IPS-20b (cell line): ENCODE measurements at regions not wholly inside any gene's neighbourhood (a gene's known extent, or its start where the extent isn't known, plus 50 kb on each side); places are given as distances from the start of the nearest gene placed in this dataset.

Experiments used
- H3K27ac ChIP-seq: one replicate; pipeline ENCODE4 v1.5.1; 2013; ENCODE audit warnings: low read length
- H3K27me3 ChIP-seq: 2 replicates; pipeline ENCODE4 v1.6.1; 2013; ENCODE audit warnings: mild to moderate bottlenecking, low read length, inconsistent platforms; ENCODE audit not compliant: insufficient read depth
- H3K36me3 ChIP-seq: 2 replicates; pipeline ENCODE4 v1.6.1; 2013; ENCODE audit warnings: low read depth, mild to moderate bottlenecking, inconsistent platforms, low read length, moderate library complexity; ENCODE audit not compliant: insufficient read depth
- H3K4me1 ChIP-seq: 2 replicates; pipeline ENCODE4 v1.6.1; 2013; ENCODE audit warnings: mild to moderate bottlenecking, control low read depth, inconsistent platforms, low read length, moderate library complexity; ENCODE audit not compliant: insufficient read depth
- H3K4me3 ChIP-seq: 2 replicates; pipeline ENCODE4 v1.5.1; 2013; ENCODE audit warnings: mild to moderate bottlenecking, low read length, inconsistent platforms
- H3K9ac ChIP-seq: 2 replicates; pipeline ENCODE4 v1.6.1; 2013; ENCODE audit warnings: low read depth, mild to moderate bottlenecking, inconsistent platforms, low read length, moderate library complexity
- H3K9me3 ChIP-seq: 2 replicates; pipeline ENCODE4 v1.6.1; 2013; ENCODE audit warnings: mild to moderate bottlenecking, low read depth, low read length, inconsistent platforms; ENCODE audit not compliant: insufficient read depth

DNA sequence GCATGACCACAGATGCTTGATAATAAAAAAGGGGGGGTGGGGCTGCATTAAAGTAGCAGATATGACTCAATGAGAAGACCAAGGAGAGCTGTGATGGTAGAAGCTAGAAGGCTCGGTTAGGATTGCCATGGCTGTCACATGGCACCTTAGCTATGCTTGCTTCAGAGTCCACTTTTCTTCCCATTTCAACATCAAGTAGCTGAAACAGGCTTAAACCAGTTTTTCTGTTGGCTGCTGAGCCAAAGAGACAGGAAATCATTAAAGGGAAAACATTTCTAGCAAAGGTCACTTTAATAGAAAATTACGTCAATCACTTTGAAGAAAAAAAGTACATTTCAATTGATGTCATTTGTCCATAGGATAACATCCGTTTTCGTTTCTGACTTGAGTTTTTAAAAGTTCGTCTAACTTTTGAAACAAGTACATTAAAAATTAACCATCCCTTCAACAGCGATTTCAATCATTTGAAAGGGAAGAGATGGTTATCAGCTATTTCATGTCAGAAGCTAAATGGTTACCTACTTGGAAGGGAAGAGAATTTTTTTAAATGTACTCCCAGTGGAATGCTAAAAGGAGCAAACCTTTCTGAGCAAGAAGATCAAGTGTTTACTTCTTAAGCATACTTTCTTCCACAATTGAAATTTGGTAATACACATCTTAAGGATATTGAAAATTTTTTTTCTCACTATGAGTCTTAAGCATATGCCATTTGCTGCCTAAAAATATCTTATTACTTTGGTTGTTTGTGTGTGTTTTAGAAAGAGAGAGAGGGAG lies 488.1 kb upstream of the PRMT6 start:
- no peaks in the 10 kb centered on the region for H3K36me3 ChIP-seq
- H3K9ac ChIP-seq: no peak overlapping the region
- H3K27me3 ChIP-seq: no peaks in the 10 kb centered on the region
- H3K9me3 ChIP-seq: no peaks in the 10 kb centered on the region
- no peaks in the 10 kb centered on the region for H3K4me1 ChIP-seq
- H3K4me3 ChIP-seq: no peak overlapping the region
- H3K27ac ChIP-seq: no peak overlapping the region

DNA sequence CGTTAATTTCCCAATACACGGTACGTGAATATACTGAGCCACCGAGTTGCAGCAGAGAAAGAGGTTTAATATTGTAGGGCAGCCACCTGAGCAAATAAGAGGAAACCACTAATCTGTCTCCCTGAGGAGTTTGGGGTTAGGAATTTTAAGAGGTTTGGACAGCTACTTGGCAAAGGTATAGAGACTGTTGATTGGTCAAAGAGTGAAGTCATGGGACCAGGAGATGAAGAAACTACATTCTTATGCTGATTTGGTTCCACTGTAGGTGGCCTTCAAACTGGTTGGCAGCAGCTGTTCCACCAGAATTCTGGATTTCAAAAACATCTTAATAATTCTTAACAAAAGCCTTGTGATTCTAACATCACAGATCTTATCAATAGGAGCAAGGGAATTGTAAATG lies 485.4 kb upstream of the PRMT6 start:
- no peak overlapping the region for H3K4me3 ChIP-seq
- no peaks in the 10 kb centered on the region for H3K9me3 ChIP-seq
- no peak overlapping the region for H3K9ac ChIP-seq
- H3K27ac ChIP-seq: no peak overlapping the region
- H3K4me1 ChIP-seq: no peaks in the 10 kb centered on the region
- H3K36me3 ChIP-seq: no peaks in the 10 kb centered on the region
- H3K27me3 ChIP-seq: no peaks in the 10 kb centered on the region

DNA sequence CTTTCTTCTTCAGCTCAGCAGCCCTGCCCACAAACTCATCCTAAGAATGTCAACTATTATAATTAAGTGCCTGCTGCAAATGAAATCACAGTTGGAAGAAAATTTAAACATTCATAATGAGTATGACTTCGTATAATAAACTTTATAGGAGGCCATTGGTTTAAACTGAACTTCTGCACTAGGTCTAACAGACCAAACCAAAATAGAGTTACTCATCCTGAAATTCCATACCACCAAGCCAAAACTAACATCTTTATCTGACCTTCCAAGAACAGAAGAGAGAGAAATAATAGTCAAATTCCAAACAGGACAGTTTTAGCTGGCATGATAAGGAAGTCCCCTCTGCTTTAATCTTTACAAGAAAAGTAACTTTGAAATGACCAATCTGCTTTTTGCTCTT lies 472.4 kb upstream of the PRMT6 start:
- Histone ChIP-seq H3K9me3 (no peaks in the 10 kb centered on the region), H3K36me3 (no peaks in the 10 kb centered on the region), H3K4me1 (no peaks in the 10 kb centered on the region), H3K27ac (no peak overlapping the region), H3K27me3 (no peaks in the 10 kb centered on the region), H3K9ac (no peak overlapping the region), H3K4me3 (no peak overlapping the region)

DNA sequence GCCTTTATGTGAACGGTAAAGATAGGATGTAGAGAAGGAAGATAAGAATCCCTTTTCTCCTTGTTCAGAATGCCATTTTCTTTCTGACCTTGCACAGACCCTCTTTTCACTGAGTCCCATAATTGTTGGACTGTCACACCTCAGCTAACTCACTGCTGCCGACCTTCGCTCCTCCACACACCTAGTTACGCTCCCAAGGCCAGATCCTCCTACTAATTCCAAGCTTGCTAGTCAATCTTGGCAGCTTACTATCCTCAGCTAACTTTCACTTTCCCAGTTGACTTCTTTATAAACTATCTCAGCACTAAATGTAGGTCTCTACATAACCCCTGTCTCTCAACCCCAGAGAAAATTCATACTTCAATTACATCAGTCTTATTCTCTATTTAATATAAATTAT lies 471.8 kb upstream of the PRMT6 start:
- Histone ChIP-seq H3K27ac (no peak overlapping the region), H3K9me3 (no peaks in the 10 kb centered on the region), H3K4me3 (no peak overlapping the region), H3K27me3 (no peaks in the 10 kb centered on the region), H3K4me1 (no peaks in the 10 kb centered on the region), H3K36me3 (no peaks in the 10 kb centered on the region), H3K9ac (no peak overlapping the region)

DNA sequence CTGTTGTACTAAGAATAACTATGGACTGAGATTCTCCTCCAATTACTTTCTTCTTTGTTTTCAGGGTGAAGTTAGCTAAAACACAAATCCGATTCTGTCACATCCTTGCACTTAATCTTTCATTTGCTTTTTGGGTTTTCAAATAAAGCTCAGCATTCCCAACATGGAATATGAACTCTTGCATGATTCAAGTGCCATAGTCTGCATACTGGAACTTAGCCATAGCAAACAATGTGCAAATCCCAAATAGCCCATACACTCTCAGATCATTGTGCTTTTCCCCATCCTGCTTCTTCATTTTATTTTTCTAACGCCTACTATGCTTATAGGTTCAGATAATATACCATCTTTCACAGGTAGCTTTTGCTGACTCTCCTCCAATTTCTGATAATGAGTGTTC lies 455.8 kb upstream of the PRMT6 start:
- no peaks in the 10 kb centered on the region for H3K9me3 ChIP-seq
- no peak overlapping the region for H3K27ac ChIP-seq
- no peaks in the 10 kb centered on the region for H3K4me1 ChIP-seq
- no peaks in the 10 kb centered on the region for H3K27me3 ChIP-seq
- no peaks in the 10 kb centered on the region for H3K36me3 ChIP-seq
- no peak overlapping the region for H3K9ac ChIP-seq
- no peak overlapping the region for H3K4me3 ChIP-seq

DNA sequence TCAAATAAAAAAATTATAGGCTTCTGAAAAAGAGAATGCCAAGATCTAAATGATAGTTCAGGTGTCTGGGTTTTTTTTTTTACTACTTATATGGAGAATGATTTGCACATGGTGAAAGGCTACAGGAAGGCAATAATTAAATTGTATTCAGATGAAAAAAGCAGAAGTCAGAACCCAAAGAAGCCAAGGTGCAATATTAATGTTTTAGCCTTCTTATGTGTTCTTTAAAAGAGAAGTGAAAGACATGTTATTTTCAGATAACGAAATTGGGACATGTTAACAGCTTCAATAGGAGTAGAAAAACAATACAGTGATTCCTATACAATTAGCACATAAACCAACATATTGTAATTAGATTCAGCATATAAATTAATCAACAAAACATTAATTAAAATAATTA lies 452.9 kb upstream of the PRMT6 start:
- Histone ChIP-seq H3K36me3 (no peaks in the 10 kb centered on the region), H3K4me1 (no peaks in the 10 kb centered on the region), H3K27ac (no peak overlapping the region), H3K27me3 (no peaks in the 10 kb centered on the region), H3K4me3 (no peak overlapping the region), H3K9me3 (no peaks in the 10 kb centered on the region), H3K9ac (no peak overlapping the region)

DNA sequence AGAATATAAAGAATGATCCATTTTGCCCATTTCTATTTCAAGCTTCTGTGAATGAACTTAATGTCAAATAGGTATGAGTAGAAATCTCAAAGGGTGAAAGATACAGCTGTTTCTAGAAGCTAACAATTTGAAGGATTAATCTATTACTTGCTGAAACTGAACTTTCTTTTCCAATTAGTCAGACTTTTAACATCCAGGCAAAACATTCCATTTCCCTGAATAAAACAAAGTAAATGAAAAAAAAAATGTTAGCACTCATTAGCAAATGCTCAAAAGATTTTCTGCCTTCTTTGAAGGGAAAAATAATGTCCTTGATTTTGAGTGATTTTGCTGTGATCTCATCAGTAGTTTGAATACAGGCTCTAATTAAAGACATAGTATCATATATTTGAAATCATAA lies 447.6 kb upstream of the PRMT6 start:
- no peak overlapping the region for H3K9ac ChIP-seq
- H3K36me3 ChIP-seq: no peaks in the 10 kb centered on the region
- no peaks in the 10 kb centered on the region for H3K4me1 ChIP-seq
- H3K27ac ChIP-seq: no peak overlapping the region
- H3K27me3 ChIP-seq: no peaks in the 10 kb centered on the region
- H3K9me3 ChIP-seq: no peaks in the 10 kb centered on the region
- H3K4me3 ChIP-seq: no peak overlapping the region

DNA sequence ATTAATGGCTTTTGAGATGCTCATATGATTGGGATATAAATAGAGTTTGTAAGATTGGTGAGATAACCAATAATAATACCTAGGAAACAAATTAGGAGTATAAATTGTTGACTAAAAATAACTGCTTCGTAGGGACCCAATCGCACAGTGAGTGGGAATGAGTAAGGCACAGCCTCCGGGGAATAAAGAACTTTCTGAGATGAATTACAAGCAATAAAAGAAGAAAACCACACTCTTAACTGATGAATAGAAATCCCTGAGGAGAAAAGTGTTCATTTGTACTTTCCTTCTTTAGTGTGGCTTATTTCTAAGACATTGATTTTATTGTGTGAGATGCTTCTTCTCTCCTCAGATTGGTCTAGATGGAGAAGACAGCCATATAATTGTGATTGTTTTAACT lies 443.4 kb upstream of the PRMT6 start:
- Histone ChIP-seq H3K9ac (no peak overlapping the region), H3K9me3 (no peaks in the 10 kb centered on the region), H3K27me3 (no peaks in the 10 kb centered on the region), H3K36me3 (no peaks in the 10 kb centered on the region), H3K4me3 (no peak overlapping the region), H3K27ac (no peak overlapping the region), H3K4me1 (no peaks in the 10 kb centered on the region)

DNA sequence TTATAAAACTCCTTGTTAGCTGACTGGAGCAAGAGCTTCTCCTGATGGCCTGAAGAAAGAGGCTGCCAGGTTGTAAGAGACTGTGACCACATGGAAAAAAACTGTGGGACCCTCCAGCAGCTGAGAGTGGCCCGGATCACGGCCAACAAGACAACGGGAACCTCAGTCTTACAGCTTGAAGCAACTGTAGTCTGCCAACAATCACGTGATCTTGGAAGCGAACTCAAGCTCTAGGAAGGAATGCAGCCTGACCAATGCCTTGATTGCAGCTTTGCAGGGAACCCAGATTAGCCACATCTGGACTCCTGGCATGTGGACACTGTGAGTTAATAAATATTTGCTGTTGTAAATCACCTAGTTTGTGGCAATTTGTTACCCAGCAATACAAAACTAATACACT lies 442.6 kb upstream of the PRMT6 start:
- H3K9me3 ChIP-seq: no peaks in the 10 kb centered on the region
- H3K4me3 ChIP-seq: no peak overlapping the region
- no peaks in the 10 kb centered on the region for H3K27me3 ChIP-seq
- H3K36me3 ChIP-seq: no peaks in the 10 kb centered on the region
- H3K9ac ChIP-seq: no peak overlapping the region
- no peak overlapping the region for H3K27ac ChIP-seq
- no peaks in the 10 kb centered on the region for H3K4me1 ChIP-seq

DNA sequence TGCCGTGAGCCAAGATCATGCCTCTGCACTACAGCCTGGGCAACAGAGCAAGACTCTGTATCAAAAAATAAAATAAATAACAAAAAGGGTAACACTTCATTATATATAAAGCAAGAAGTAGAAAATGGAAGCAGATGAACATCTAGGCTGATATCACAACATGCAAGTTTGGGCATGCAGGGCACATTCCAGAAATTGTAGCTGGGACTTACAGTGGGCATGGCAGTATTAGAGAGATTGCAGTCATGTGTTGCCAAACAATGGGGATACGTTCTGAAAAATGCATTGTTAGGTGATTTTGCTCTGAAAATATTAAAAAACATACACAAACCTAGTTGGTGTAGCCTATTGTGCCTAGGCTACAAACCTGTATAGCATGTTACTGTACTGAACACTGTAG lies 441.0 kb upstream of the PRMT6 start:
- Histone ChIP-seq H3K4me3 (no peak overlapping the region), H3K4me1 (no peaks in the 10 kb centered on the region), H3K27me3 (no peaks in the 10 kb centered on the region), H3K27ac (no peak overlapping the region), H3K9ac (no peak overlapping the region), H3K36me3 (no peaks in the 10 kb centered on the region), H3K9me3 (no peaks in the 10 kb centered on the region)

DNA sequence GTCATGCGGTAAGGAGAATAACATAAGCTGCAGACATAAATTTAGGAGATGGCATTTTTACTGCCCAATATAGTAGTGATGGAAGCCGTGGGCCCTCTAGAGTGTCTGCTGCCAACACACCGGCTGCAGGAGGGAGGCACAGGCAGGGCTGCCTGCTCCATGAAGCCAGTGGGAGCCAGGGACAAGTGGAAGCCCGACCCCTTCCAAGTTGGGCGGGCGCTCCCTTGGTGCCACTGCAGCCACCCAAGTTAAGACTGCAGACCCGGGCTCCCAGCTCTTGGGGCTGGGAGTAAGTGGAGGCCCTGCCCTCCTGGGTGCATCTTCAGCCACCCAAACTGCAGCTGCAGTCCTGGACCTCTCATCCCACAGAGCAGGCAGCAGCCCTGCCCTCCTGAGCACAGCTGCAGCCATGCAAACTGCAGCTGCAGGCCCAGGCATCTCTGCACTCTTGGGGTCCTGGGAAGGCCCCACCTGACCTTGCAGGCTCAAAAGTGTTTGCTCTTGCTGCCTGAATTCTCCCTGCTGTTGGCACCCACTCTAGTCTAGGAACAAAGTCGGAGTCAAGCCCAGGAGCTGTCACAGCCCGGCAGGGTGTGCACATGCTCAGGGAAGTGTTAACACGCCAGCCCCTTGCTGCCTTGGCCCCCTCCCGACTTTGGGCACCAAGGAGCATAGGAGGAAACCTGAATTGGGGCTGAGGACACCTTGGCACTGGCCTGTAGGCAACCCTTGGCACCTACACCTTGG lies 437.2 kb upstream of the PRMT6 start:
- Histone ChIP-seq H3K27ac (no peak overlapping the region), H3K36me3 (no peaks in the 10 kb centered on the region), H3K27me3 (no peaks in the 10 kb centered on the region), H3K4me1 (no peaks in the 10 kb centered on the region), H3K9ac (no peak overlapping the region), H3K9me3 (no peaks in the 10 kb centered on the region), H3K4me3 (no peak overlapping the region)

DNA sequence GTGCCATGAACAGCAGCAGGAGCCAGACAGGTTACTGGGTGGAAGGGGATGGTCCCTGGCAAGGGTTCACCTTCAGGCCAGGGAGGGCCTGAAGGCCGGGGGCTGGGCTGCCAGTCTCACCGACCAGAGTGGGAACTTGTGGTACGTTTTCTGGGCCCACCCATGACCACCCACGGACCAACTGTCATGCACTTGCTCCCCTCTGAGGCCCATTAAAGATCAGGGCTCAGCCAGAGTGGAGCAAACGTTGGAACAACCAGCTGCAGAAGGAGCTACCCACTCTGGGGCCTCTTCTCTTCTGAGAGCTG lies 436.7 kb upstream of the PRMT6 start:
- no peaks in the 10 kb centered on the region for H3K36me3 ChIP-seq
- H3K27me3 ChIP-seq: no peaks in the 10 kb centered on the region
- H3K9ac ChIP-seq: no peak overlapping the region
- H3K9me3 ChIP-seq: no peaks in the 10 kb centered on the region
- no peak overlapping the region for H3K27ac ChIP-seq
- H3K4me1 ChIP-seq: no peaks in the 10 kb centered on the region
- H3K4me3 ChIP-seq: no peak overlapping the region
